Activated CD4-positive, alpha-beta memory T cell treated with anti-CD3 and anti-CD28 coated beads, Interleukin-2, amount 10 ng/mL, durations not matched to agents 7 days and 5 days (primary cell): ENCODE measurements at regions not wholly inside any gene's neighbourhood (a gene's known extent, or its start where the extent isn't known, plus 50 kb on each side); places are given as distances from the start of the nearest gene placed in this dataset.
"Not testable (repeated sequence)": the region's sequence is repeated elsewhere in the genome, so short reads cannot be mapped to it uniquely, and the experiment has no call there.

Experiments
- CTCF ChIA-PET: fragments of 350-600 bp; sonication (Branson Sonifier 250); formaldehyde crosslinking; loops from one replicate; lab custom pipeline; 2021; ENCODE audit warnings: antibody characterized with exemption, inconsistent platforms; lab: Charles Lee
- POLR2A ChIA-PET: fragments of 350-600 bp; sonication (Branson Sonifier 250); formaldehyde crosslinking; loops from one replicate; lab custom pipeline; 2021; ENCODE audit warnings: antibody characterized with exemption; lab: Charles Lee
- DNase-seq: peaks from one replicate; pipeline ENCODE4 v3.0.0-alpha.2; 2020
- H3K27ac Mint-ChIP-seq: one replicate; pipeline ENCODE4 v1.8.0; 2021; ENCODE audit warnings: mild to moderate bottlenecking, mixed read lengths
- H3K27me3 Mint-ChIP-seq: one replicate; pipeline ENCODE4 v1.8.0; 2021; ENCODE audit warnings: mixed read lengths
- H3K36me3 Mint-ChIP-seq: one replicate; pipeline ENCODE4 v1.8.0; 2021; ENCODE audit warnings: low read depth, mixed read lengths
- H3K4me1 Mint-ChIP-seq: one replicate; pipeline ENCODE4 v1.8.0; 2021; ENCODE audit warnings: mixed read lengths
- H3K4me3 Mint-ChIP-seq: one replicate; pipeline ENCODE4 v1.8.0; 2021; ENCODE audit warnings: mild to moderate bottlenecking, mixed read lengths
- H3K9me3 Mint-ChIP-seq: one replicate; pipeline ENCODE4 v1.8.0; 2021; ENCODE audit warnings: mixed read lengths

- no peak for DNase-seq
- Mint-ChIP-seq H3K27me3 (no peaks in the 10 kb centered on the region), H3K4me1 (no peaks in the 10 kb centered on the region), H3K27ac (no peak overlapping the region), H3K4me3 (no peak overlapping the region), H3K9me3 (peaks cover 2% of the 10 kb centered on the region), H3K36me3 (no peaks in the 10 kb centered on the region)
- POLR2A ChIA-PET: no interaction called here
- CTCF ChIA-PET: no interaction called here
Observed at GRCh38 chr5:18517641-18518380, 883.6 kb downstream of the TAF11L14 start.

DNA sequence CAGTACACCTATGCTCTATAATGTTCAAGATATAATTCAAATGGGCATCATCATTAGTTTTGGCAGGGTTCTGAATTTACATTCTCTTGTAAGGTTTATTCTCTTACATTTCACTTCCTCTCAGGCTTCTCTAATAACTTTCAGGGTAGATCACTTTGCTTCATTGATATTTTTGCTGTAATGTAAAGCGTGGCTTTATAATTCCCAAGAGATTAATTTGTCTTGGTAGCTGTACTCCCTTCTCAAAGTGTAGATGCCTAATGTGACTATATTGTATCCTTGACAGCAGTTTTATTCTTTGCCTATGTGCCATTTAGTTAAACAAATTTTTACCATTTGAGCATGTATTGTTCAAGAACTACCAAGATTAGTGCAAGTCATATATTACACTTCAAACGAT lies 889.1 kb downstream of the TAF11L14 start:
- CTCF ChIA-PET: no interaction called here
- H3K27ac Mint-ChIP-seq: no peak overlapping the region
- no peak for DNase-seq
- peaks cover 2% of the 10 kb centered on the region for H3K9me3 Mint-ChIP-seq
- H3K4me1 Mint-ChIP-seq: no peaks in the 10 kb centered on the region
- H3K36me3 Mint-ChIP-seq: no peaks in the 10 kb centered on the region
- H3K27me3 Mint-ChIP-seq: no peaks in the 10 kb centered on the region
- H3K4me3 Mint-ChIP-seq: no peak overlapping the region
- POLR2A ChIA-PET: no interaction called here

GRCh38 chr5:18526792-18527405 lies 892.6 kb downstream of the TAF11L14 start:
- Mint-ChIP-seq H3K36me3 (no peaks in the 10 kb centered on the region), H3K27ac (no peak overlapping the region), H3K4me1 (no peaks in the 10 kb centered on the region), H3K4me3 (no peak overlapping the region), H3K9me3 (no peaks in the 10 kb centered on the region), H3K27me3 (no peaks in the 10 kb centered on the region)
- ChIA-PET POLR2A (no interaction called here), CTCF (no interaction called here)
- no peak for DNase-seq

DNA sequence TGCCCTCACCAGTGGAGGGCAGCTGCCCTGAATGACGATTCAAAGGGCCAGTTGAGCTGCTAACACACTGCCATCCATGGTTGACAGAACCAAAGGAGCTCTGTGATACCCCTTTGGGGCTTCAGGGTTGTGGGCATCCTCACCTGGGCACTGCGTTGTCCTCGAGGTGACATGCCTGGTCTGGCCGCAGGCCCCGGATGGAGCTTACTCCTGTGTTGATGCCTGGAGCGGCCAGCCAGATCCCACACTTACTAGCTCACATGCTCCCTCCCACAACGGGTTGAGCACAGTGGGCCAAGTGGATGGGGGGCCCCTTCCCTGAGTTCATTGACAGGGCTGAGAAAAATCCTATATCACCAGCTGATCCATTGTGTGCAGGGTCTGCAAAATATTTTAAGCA lies 898.9 kb downstream of the TAF11L14 start:
- Mint-ChIP-seq H3K4me3 (no peak overlapping the region), H3K27me3 (no peaks in the 10 kb centered on the region), H3K27ac (no peak overlapping the region), H3K36me3 (no peaks in the 10 kb centered on the region), H3K9me3 (peaks cover 5% of the 10 kb centered on the region), H3K4me1 (no peaks in the 10 kb centered on the region)
- no peak for DNase-seq
- ChIA-PET CTCF (no interaction called here), POLR2A (no interaction called here)

GRCh38 chr5:18534119-18534518 lies 899.9 kb downstream of the TAF11L14 start:
- DNase-seq: no peak
- ChIA-PET CTCF (no interaction called here), POLR2A (no interaction called here)
- Mint-ChIP-seq H3K36me3 (no peaks in the 10 kb centered on the region), H3K9me3 (peaks cover 5% of the 10 kb centered on the region), H3K27ac (no peak overlapping the region), H3K27me3 (no peaks in the 10 kb centered on the region), H3K4me1 (no peaks in the 10 kb centered on the region), H3K4me3 (no peak overlapping the region)

GRCh38 chr5:18535753-18536152 lies 901.5 kb downstream of the TAF11L14 start:
- H3K36me3 Mint-ChIP-seq, POLR2A ChIA-PET, H3K27me3 Mint-ChIP-seq, DNase-seq, H3K4me3 Mint-ChIP-seq, CTCF ChIA-PET, H3K4me1 Mint-ChIP-seq, H3K9me3 Mint-ChIP-seq, H3K27ac Mint-ChIP-seq: not testable (repeated sequence)

- no peak for DNase-seq
- Mint-ChIP-seq H3K27ac (no peak overlapping the region), H3K4me3 (no peak overlapping the region), H3K36me3 (no peaks in the 10 kb centered on the region), H3K9me3 (peaks cover 10% of the 10 kb centered on the region), H3K27me3 (no peaks in the 10 kb centered on the region), H3K4me1 (no peaks in the 10 kb centered on the region)
- CTCF ChIA-PET: no interaction called here
- POLR2A ChIA-PET: no interaction called here
Observed at GRCh38 chr5:18544421-18544820, 910.2 kb downstream of the TAF11L14 start.

GRCh38 chr5:18546591-18546990 lies 912.3 kb downstream of the TAF11L14 start:
- Mint-ChIP-seq H3K27ac (no peak overlapping the region), H3K4me3 (no peak overlapping the region), H3K27me3 (no peaks in the 10 kb centered on the region), H3K4me1 (no peaks in the 10 kb centered on the region), H3K9me3 (peaks cover 7% of the 10 kb centered on the region), H3K36me3 (no peaks in the 10 kb centered on the region)
- DNase-seq: no peak
- ChIA-PET CTCF (no interaction called here), POLR2A (no interaction called here)

DNA sequence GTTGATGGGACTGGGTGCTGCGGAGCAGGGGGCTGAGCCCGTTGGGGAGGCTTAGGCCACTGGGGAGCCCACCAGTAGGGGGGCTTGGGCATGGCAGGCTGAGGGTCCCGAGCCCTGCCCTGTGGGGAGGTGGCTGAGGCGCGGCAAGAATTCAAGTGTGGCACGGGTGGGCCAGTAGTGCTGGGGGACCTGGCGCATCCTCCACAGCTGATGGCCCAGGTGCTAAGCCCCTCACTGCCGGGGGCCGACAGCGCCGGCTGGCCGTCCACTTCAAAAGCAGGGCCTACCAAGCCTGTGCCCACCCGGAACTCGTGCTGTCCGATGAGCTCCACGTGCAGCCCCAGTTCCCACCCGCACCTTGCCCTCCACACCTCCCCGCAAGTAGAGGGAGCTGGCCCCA lies 917.5 kb downstream of the TAF11L14 start:
- ChIA-PET POLR2A (no interaction called here), CTCF (no interaction called here)
- no peak for DNase-seq
- Mint-ChIP-seq H3K4me3 (no peak overlapping the region), H3K4me1 (no peaks in the 10 kb centered on the region), H3K27ac (no peak overlapping the region), H3K9me3 (peaks cover 7% of the 10 kb centered on the region), H3K27me3 (no peaks in the 10 kb centered on the region), H3K36me3 (no peaks in the 10 kb centered on the region)

DNA sequence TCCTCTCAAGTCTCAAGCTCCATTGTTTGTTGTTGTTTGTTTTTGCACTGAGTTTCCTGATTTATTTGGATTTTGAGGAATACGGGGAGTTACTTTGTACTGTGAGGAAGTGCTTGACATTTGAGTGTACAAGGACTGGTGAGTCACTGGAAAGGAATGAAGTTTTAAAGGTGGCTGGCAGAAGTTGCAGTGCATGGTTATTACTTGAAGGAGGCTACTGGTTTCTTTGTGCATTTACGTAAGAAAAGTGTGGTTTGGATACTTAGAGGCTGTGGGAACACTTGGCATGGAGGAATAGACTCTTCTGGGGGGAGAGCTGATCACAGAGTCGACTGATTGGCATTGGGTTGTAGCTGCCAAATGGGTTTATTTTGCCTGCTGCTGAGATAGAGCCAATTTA lies 919.0 kb downstream of the TAF11L14 start:
- no peak for DNase-seq
- Mint-ChIP-seq H3K4me1 (no peaks in the 10 kb centered on the region), H3K9me3 (peaks cover 6% of the 10 kb centered on the region), H3K27ac (no peak overlapping the region), H3K4me3 (no peak overlapping the region), H3K36me3 (no peaks in the 10 kb centered on the region), H3K27me3 (no peaks in the 10 kb centered on the region)
- ChIA-PET POLR2A (no interaction called here), CTCF (interaction anchor here (0.7 kb wide), 1 partner anchor 23 kb away, joined by 3 read pairs; no protein-coding TSS in a partner anchor)

- no peaks in the 10 kb centered on the region for H3K4me1 Mint-ChIP-seq
- H3K36me3 Mint-ChIP-seq: no peaks in the 10 kb centered on the region
- no peak overlapping the region for H3K27ac Mint-ChIP-seq
- H3K4me3 Mint-ChIP-seq: no peak overlapping the region
- ChIA-PET POLR2A (no interaction called here), CTCF (no interaction called here)
- no peaks in the 10 kb centered on the region for H3K27me3 Mint-ChIP-seq
- H3K9me3 Mint-ChIP-seq: no peaks in the 10 kb centered on the region
- DNase-seq: no peak
Observed at GRCh38 chr5:18560602-18561001, 926.3 kb downstream of the TAF11L14 start.

DNA sequence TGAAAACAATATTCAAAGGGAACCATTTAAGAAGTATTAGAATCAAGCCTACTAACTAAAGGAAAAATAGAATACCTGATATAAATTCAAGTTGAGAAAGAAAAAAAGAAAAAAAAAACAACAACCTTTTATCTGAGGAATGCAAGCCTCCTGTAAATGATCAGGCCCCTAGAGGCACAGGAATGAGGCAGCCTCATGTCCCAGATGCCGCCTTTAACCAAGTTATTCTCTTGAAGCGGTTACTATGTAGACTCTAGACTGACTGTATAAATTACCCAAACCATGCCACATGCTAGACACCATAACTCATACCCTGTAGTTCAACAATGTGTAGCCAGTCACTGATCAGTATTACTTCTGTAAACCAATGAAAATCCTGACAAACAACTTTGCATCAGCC lies 929.6 kb downstream of the TAF11L14 start:
- no peaks in the 10 kb centered on the region for H3K9me3 Mint-ChIP-seq
- ChIA-PET CTCF (no interaction called here), POLR2A (no interaction called here)
- no peak overlapping the region for H3K27ac Mint-ChIP-seq
- H3K27me3 Mint-ChIP-seq: no peaks in the 10 kb centered on the region
- H3K4me1 Mint-ChIP-seq: no peaks in the 10 kb centered on the region
- H3K4me3 Mint-ChIP-seq: no peak overlapping the region
- H3K36me3 Mint-ChIP-seq: no peaks in the 10 kb centered on the region
- DNase-seq: no peak

DNA sequence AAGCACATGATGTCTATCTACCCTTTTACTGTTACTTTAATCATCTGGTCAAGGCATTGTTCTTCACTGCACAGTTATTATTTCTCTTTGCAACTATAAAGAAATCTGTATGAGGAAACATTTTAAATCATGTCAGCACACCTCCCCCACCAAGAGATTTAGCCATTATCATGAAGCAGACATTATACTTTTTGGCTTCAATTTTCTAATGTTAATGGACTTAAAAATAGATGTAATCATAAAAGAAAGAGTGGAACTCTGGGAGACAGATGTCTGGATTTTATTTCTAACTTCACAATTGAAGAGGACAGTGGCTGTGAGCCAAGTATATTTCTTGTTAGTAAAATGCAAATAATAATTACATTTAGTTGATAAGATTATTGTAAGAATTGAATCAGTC lies 932.4 kb downstream of the TAF11L14 start:
- Mint-ChIP-seq H3K9me3 (peaks cover 2% of the 10 kb centered on the region), H3K36me3 (no peaks in the 10 kb centered on the region), H3K4me1 (no peaks in the 10 kb centered on the region), H3K27ac (no peak overlapping the region), H3K4me3 (no peak overlapping the region), H3K27me3 (no peaks in the 10 kb centered on the region)
- DNase-seq: no peak
- ChIA-PET CTCF (no interaction called here), POLR2A (no interaction called here)

DNA sequence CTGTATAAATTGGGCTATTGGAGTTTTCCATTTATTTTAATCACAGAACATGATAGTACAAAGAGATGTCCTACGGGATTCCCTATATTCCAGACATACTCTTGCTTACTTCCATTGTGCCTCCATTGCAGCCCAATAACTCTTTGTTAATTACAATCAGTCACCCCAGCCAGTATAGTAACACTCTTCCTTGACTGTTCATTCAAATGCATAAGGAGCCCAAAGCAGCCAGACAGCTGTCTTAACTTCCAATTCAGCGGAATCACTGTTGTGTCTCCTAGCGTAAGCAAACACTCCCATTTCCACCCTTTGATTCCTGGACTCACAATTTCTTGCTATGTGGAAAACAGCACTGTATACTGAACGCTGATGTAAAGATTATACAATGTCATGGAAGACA lies 942.3 kb downstream of the TAF11L14 start:
- Mint-ChIP-seq H3K9me3 (peaks cover 3% of the 10 kb centered on the region), H3K36me3 (no peaks in the 10 kb centered on the region), H3K4me1 (no peaks in the 10 kb centered on the region), H3K4me3 (no peak overlapping the region), H3K27me3 (no peaks in the 10 kb centered on the region), H3K27ac (no peak overlapping the region)
- POLR2A ChIA-PET: no interaction called here
- CTCF ChIA-PET: no interaction called here
- no peak for DNase-seq
